HG02885 (cell line): ENCODE measurements at regions not wholly inside any gene's neighbourhood (a gene's known extent, or its start where the extent isn't known, plus 50 kb on each side); places are given as distances from the start of the nearest gene placed in this dataset.
"Not testable (repeated sequence)": the region's sequence is repeated elsewhere in the genome, so short reads cannot be mapped to it uniquely, and the experiment has no call there.

Experiments
- ATAC-seq: cut with Tn5 transposase; IDR thresholded peaks from one replicate; pipeline ENCODE4 v1.9.1; 2021; ENCODE audit warnings: mild to moderate bottlenecking; ENCODE audit not compliant: unreplicated experiment, poor library complexity

DNA sequence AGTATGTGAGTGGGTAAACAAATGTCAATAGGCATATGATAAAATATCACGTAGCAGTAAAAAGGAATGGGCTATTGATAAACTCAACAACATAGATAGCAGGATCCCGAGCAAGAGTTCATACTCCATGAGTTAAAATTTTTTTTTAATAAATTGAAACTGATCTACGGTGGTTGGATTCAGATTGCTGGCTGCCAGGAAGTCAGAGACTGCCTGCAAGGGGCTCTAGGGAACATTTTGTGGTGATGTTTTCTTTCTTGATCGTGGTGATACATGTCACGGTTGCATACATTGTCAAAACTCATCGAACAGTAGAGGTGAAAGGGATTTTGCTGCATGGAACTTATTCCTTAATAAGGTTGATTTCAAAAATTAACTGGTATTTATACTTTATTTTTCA lies 62.6 kb upstream of the WNT7B start:
- ATAC-seq, result no peak

- ATAC-seq, result no peak
Observed at GRCh38 chr22:46040471-46041465, 63.8 kb upstream of the WNT7B start.

DNA sequence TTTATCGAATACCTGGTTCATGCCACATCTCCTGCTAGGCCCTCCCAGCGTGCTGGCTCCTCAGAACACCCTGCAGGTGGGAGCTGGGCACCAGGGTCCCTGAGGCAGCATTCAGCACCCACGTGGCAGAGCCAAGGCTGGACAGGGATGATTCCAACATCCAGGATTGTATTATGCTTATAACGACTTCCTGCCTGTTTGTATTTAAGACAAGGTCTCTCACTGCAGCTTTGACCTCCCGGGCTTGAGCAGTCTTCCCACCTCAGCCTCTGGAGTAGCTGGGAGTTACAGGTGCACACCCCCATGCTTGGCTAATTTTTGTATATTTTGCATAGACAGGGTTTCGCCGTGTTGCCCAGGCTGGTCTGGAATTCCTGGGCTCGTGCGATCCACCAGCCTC lies 64.7 kb upstream of the WNT7B start:
- no peak for ATAC-seq

DNA sequence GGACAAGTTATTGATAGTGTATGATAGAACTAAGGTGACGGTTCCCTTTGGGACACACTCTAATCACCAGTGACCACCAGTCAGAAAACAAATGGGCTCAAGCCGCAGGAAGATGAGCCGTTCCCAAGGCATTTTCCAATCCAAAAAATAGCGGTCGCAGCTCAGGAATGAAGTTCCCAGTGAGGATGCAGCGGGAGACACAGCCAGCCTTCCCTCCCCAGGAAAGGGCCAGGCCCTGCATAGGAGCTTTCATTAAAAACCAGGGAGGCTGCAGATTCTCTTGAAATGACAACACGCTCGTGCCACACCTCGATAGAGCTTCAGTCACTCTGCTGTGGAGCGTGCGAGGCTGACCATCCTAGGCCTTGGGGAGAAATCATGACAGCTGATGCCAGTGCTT lies 65.8 kb upstream of the WNT7B start:
- ATAC-seq, result no peak

DNA sequence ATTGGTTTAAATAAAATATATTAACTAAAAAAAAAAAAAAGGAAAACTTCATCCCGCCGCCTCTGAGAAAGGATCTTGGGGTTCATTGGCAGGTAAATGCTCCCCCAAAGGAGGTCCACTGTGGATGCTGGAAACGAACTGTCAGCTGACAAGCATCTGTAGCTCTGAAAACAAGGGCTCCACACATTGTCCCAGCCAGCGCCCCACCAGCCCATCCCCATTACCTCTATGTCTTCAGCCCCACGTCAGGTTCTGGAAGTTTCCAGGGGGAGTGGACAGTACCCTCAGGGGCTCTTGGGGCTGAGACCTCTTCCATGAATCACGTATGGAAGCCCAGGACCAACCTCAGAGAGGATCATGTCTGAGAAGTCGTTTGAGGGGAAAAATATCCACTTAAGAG lies 66.4 kb upstream of the WNT7B start:
- ATAC-seq, result no peak

DNA sequence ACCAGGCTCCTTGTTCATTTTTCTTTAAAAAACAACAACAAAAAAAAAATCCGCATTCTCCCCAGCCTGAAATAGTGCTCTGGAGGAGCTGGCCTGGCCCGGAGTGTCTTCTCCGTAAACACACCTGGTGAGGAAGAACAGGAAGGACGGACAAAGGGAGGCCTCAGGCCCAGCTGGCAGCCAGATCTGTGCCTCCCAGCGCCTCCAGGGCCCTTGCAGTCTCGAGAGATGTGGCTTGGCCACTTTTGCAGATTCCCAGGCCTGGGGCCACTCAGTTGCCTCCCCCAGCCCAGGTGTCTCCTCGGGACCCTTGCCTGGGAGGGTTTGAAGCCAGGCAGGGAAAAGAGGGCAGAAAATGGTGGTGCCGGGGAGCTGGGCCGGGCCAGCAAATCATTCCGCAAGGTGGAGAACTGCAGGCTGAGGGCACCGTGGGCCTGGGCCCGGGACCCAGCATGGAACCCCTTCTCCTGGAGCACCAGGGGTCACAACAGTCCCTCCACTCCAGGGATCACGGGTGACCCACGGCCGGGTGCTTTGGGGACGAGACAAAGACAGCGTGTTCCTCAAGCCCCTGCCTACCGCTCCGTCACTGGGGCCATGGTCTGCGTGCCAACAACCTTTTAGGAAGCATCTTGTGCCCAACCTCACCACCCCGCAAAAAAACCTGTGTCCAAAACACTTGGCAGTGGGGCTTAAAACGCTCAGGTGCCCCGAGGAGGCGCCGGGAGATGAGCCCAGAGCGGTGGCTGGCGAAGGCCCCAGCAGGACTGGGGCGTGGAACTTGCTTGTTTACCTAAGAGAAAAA lies 67.1 kb upstream of the WNT7B start:
- ATAC-seq, result no peak

DNA sequence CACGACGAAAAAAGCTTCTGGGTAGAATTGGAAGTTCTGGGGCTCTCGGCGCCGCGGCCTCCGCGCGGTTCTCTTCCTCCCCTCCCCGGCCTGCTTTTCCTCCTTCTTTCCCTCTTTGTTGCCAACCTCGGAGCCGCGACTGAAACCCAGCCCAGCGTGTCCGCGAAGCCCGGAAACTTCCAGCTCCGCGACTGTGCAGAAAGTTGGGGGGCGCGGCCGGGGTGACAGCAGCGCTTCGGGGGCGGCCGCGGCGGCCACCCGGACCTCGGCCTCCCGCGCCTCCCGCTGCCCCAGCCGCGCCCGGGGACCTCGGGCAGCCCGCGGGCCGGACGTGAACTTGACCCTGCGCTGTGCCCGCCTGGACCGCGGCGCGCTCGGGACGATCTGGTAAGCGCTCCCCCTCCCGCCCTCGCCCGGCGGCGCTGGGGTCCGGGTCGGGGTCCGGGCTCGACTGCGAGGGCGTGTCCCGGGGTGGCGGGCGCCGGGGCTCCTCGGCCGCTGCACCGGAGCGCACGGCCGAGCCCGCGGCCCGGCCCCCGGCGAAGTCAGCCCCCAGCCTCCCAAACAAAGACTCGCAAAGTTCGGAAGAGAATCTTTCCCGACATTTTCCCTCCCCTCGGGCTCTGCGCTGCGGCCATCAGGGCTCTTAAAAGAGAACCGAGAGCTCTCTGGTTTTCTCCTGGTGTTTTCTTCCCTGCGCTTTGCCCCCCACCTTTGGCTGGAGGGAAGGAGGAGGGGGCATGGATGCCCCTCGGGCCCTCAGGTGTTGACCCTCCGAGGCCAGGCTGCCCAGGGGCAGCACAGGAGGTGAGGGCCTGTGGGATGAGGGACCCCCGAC lies 67.9 kb upstream of the WNT7B start:
- ATAC-seq, result no peak

DNA sequence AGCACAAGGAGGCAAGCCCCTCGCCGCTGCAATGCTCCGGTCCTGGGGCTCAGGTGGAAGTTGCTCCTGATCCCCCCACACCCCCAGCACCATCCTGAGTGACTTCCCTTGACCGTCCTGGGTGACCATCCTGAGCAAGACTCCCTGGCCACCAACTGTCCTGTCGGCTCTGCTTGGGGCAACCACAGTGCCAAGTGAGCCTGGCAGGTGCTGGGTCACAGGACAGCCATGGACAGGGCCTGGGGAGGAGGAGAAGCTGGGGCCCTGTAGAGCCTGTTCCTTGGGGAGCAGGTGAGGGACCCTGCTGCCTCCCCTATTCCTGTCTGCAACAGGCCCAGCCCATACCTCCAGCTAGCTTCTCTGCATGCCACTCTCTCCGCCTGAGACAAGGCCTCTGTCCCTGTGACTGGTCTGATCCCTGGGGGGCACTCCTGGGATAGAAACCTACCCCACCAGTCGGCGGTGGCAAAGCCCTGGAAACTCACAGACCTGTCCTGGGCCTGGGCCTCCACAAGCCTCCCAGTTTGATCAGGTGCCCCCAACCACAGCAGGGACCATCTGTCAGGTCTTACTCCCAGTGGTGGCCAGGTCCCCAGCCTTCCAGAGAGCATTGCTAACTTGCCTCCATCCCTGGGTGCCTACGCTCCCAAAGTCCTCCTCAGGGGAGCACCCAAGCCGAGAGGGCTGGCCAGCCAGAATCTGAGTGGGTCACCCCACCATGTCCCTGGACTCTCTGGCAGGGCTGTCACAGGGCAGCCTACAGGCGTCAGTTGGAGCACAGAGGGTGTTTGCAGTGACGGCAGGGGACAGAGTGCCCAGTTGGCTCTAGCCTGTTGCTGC lies 68.7 kb upstream of the WNT7B start:
- no peak for ATAC-seq

GRCh38 chr22:46046299-46046685 lies 69.3 kb upstream of the WNT7B start:
- no peak for ATAC-seq

DNA sequence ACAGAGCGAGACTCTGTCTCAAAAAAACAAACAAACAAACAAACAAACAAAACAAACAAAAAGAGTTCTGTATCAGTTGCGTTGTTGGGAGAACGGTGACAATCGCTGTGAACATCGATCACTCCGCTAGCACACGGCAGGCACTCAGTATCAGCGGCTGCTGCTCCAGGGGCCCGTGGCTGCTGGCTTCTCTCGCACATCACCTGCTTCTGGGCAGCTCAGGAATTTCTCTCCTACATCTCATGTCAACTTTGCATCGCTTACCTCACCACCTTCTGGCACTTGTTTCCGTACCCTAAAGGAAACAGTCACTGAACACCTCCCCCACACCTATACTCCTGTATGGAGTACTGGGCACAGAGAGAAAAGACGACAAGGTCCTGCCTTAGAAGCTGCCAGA lies 70.3 kb upstream of the WNT7B start:
- no peak for ATAC-seq

- ATAC-seq, result no peak
Observed at GRCh38 chr22:46047841-46048595, 71.1 kb upstream of the WNT7B start.

DNA sequence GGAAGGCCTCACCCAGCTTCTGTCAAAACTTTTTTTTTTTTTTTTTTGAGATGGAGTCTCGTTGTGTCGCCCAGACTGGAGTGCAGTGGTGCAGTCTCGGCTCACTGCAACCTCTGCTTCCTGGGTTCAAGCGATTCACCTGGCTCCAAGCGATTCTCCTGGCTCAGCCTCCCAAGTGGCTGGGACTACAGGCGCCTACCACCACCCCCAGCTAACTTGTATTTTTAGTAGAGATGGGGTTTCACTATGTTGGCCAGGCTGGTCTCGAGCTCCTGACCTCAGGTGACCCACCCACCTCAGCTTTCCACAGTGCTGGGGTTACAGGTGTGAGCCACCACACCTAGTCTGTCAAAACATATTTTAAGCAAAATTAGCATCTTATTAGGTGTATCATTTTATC lies 71.7 kb upstream of the WNT7B start:
- ATAC-seq, result not testable (repeated sequence)

DNA sequence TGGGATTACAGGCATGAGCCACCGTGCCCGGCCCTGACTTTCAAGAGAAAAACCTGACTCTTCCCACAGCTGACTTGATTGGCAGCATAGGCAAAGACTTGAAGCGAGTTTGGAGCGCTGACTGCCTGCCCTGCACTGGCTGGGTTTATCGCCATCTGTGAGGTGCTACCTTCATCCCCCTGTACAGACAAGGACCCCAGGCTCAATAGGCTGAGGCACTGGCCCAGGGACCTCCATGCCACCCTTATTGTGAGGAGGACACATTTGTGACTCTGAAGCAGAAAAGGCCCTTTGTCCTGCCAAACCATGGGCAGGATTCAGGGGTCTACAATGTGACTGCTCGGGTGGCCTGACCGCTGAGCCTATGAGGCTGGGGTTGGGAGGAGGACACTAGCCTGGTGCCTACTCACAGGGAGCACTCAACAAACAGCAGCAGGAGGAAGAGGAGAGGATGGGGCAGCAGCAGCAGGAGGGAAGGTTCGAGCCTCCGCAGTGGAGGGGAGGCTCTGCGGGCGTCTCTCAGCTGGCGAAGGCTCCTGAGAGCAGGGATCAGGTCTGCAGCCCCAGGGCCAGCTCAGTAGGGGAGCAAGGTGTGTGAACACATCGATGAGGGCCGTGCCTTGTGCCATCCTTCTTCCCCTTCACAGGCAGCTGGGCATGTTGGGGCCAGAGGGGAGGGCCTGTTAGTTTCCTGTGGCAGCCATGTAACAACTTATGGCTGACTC lies 72.9 kb upstream of the WNT7B start:
- ATAC-seq, result no peak

DNA sequence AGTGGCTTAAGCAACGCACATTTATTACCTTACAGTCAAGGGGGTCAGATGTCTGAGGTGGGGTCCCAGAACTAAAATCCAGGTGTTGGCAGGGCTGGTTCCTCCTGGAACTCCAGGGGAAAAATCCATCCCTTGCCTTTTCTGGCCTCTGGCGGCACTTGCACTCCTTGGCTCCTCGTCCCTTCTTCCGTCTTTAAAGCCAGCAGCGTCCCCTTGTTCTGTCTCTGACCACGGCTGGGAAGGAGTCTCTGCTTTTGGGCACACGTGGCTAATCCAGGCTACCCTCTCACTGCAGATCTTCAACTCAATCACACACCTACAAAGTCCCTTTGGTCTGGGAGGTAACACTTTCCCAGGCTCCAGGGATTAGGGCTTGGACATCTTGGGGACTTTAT lies 73.5 kb upstream of the WNT7B start:
- no peak for ATAC-seq

- ATAC-seq, result no peak
Observed at GRCh38 chr22:46050916-46051614, 74.1 kb upstream of the WNT7B start.

GRCh38 chr22:46051646-46052045 lies 74.7 kb upstream of the WNT7B start:
- no peak for ATAC-seq

GRCh38 chr22:46052331-46052771 lies 75.4 kb upstream of the WNT7B start:
- no peak for ATAC-seq
